H54 (cell line): ENCODE measurements at regions not wholly inside any gene's neighbourhood (a gene's known extent, or its start where the extent isn't known, plus 50 kb on each side); places are given as distances from the start of the nearest gene placed in this dataset.

Experiments
- DNase-seq: peaks from one replicate; pipeline ENCODE4 v3.0.0; 2011; ENCODE audit warnings: low spot score, mixed read lengths; ENCODE audit not compliant: insufficient read length
- FAIRE-seq: peaks from 3 replicates; lab custom pipeline; 2011; peaks lifted over from hg19 to GRCh38; lab: Jason Lieb, UNC
- POLR2A ChIP-seq: IDR thresholded peaks from 2 replicates; pipeline ENCODE4 v1.6.1; 2011; ENCODE audit warnings: low read depth, mild to moderate bottlenecking, low read length

DNA sequence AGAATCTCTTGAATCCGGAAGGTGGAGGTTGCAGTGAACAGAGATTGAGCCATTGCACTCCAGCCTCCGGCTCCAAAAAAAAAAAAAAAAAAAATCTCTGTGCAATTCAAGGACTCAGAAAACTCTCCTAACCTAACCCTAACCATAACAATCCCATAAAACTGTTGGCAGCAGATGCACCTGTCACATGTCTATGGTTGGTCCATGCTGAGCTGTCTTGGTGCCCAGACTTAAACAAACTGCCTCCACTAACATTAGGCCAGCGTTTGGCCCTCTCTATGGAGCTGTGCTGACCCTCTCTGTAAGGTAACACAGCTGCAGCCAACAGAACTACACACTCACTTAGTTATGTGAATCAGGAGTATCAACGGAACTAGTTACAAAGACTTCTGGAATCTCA is 132.5 kb upstream of the PTER start:
- FAIRE-seq = no peak
- TF ChIP-seq POLR2A = no peak
- DNase-seq = no peak

DNA sequence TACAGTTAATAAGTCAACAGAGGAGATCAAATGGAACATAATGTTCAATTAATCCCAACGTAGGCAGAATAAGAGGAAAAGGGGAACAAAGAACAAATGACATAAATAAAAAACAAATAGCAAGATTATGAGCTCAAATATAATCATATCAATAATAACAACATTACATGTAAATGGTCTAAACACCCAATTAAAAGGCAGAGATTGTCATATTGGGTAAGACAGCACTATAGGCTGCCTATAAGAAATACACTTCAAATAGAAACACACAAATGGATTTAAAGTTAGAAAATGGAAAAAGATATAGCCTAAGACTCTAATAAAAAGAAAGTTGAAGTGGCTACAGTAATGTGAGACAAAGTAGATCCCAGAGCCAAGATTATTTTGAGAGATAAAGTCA is 126.4 kb upstream of the PTER start:
- DNase-seq = no peak
- no peak for FAIRE-seq
- no peak for TF ChIP-seq POLR2A

DNA sequence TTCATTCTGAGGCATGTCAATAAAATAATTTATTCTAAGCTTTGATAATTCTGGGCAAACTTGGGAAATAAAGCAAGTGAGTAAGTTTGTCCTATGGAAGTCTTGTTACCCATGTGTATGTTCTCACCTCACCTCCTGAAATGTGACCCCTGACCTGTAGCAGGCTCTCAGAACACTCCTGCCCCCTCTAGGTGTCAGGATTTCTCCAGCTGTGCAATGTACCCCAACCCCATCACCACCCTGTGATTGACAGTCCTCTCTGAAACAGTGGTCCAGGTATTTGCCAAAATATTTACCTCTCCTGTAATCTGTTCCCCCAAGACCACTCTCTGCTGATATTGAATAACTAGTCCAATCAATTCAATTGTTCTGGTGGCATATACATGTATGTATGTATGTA is 122.6 kb upstream of the PTER start:
- DNase-seq = no peak
- TF ChIP-seq POLR2A = no peak
- FAIRE-seq = no peak

DNA sequence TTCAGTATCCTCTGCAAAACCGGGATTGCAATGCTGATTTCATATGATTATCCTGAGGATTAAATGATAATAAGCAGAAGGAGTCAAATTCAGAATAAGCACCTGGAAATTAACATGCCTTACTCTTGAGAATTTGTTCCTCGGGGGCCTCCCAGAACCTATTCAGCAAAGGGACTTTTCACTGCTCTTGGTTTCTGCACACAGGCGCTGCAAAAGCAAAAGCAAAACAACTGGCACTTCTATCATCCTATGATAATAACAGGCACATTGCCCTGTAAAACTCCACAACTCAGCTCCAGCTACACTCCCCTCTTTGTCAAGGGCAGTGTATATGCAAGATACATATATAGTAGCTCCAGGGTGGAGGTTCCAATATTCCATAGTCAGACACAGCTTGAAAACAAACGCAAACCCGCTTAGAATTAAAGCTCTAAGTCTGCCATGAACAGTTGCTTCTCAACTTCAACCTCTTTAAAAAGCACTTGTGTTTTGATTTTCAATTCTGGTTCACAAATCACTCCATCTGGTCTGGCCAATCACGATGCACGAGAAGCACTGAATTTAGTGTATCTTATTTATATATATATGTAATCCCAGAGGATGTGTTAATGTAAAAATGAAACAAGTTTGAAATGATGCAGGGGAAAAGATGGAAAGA is 119.9 kb upstream of the PTER start:
- no peak for DNase-seq
- TF ChIP-seq POLR2A = no peak
- FAIRE-seq = no peak

DNA sequence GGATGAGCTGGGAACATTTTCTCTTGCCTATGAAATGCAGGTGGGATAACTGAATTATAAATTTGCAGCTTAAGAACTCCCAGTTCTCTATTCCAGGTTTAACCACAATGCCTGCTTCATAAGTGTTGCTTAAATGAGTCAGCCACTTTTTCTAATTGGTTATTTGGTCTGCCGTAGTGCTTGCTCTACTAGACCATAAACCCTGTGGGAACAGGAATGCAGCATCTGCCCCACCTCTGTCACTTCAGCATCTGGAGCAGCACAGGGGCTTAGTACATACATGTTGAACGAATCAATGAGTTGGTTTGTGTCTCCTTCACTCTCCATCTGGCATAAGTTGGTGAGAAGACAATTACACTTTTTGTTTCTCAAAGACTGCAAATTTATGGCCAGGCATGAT is 95.2 kb upstream of the PTER start:
- no peak for TF ChIP-seq POLR2A
- no peak for DNase-seq
- no peak for FAIRE-seq

DNA sequence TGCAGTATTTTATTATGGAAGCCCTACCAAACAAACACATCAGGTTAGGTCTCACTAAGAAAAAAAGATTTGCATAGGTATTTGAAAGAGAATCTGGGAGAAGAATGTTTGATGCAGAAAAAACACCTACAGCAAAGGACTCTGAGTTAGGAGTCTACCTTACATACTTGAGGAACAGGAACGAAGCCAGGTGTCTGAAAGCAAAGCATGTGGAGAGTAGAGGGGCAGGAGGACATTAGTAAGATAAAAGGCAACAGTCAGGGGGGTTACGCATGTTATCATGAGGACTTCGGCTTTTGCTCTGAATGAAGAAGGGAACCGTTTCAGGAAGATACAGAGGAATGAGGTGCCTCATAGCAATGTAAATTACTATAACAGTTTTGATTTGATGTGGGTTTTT is 87.9 kb upstream of the PTER start:
- DNase-seq (no peak), FAIRE-seq (no peak)
- no peak for TF ChIP-seq POLR2A

DNA sequence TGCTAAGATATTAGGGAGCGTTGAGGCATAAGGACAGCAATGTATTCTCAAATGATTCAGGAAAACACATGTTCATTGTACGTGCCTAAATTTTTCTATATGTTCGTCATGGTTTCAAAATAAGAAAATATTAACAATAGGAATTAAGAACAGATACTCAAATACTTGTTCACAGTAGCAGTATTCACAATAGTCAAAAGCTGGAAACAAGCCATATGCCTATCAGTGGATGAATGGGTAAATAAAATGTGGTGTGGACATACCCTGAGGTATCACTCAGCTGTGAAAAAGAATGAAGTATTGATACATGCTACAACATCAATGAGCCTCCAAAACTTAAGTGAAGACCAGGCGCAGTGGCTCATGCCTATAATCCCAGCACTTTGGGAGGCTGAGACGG is 84.7 kb upstream of the PTER start:
- no peak for DNase-seq
- no peak for FAIRE-seq
- no peak for TF ChIP-seq POLR2A

DNA sequence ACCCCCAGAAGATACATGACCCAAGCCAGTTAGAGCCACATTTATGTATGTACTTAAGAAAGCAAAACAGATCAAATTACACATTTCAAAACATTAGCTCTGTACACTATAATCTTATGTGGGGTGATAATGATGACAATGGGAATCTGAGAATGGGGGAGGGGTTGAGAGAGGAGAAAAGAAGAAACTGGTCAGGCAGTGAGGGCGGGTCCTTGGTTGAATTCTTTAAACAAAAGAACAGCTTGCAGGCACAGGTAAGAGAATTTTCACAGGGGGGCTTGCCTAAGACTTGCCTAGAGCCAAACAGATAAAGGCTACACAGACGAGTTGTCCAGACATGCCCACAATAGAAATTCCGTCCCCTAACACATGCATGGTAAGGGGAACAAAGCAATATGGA is 76.8 kb upstream of the PTER start:
- no peak for FAIRE-seq
- DNase-seq = no peak
- no peak for TF ChIP-seq POLR2A

DNA sequence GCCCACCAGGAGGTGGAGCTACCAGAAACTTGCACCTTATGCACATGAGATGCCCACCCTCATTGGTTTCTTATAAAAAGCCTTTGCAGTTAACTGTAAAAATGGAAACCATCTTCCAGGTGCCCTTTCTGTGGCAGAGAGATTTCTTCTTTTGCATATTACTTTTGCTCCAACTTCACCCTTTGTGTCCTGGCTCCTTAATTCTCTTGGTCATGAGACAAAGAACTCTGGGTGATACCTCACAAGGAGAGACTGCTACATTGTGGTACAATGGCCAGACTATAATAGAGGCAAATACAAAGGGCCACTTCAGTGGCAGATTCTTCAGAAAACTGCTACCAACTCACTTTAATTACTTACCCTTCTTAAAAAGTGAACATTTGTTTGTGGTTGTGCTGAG is 76.4 kb upstream of the PTER start:
- DNase-seq = no peak
- FAIRE-seq = no peak

DNA sequence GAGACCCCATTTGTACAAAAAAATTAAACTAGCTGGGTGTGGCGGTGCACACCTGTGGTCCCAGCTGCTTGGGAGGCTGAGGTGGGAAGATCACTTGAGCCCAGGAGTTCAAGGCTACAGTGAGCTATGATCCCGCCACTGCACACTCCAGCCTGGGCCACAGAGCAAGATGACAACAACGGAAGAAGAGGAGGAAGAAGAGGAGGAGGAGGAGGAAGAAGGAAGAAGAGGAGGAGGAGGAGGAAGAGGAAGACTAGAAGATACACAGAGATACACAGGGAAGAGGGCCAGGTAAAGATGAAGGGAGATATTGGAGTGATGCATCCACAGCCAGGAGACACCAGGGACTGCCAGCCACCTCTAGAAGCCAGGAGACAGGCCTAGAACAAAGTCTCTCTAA is 75.7 kb upstream of the PTER start:
- FAIRE-seq (no peak), DNase-seq (no peak)
- no peak for TF ChIP-seq POLR2A

More for the DNA sequence above, 76.4 kb upstream of the PTER start:
- no peak for TF ChIP-seq POLR2A

DNA sequence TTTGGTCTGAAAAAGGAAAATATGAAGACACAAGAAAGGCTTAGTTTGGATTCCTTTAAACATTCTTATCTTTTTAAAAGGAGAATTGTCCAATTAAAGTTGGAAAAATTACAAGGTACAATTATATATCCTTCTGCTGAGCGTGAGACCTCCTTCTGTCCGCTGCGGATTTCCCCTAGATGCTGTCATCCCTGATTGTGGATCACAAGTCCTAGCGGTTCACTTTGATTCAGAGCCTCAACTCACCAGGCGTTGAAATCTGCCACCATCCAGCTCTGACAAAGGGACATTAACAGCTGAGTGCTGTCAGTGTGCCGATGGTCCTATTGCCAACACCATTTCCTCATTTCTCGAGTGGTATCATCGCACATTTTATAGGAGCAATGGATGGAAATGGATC is 73.1 kb upstream of the PTER start:
- FAIRE-seq (no peak), DNase-seq (no peak)
- TF ChIP-seq POLR2A = no peak

DNA sequence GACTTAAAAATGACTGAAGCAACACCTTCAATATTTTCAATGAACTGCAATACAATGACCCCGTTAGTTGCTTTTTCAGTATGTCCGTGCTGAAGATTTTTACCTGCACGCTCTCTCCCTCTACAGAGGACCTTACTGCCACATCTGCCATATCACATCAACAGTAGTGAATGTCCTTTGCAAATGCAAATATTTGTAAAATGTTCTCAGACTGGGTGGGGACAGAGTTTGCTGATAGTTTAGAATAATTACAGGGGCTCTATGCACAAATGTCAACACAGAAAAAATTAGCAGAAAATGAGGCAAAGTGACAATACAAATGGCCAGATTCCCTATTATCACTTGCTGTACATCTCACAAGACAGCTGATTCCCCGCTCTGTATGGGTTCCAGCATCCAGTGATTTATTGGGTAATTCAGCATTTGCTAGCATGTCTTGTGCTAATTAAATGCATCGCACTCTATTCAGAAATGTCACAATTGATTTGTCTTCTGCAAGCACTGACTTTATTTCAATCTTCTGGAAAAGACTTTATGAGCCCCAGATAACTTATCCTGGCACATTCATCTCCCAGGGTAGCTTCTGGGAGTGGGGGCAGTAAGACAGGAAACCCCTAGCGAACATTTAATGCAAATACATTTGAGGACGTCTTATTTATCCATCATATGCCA is 69.1 kb upstream of the PTER start:
- TF ChIP-seq POLR2A = no peak
- DNase-seq = no peak
- no peak for FAIRE-seq

DNA sequence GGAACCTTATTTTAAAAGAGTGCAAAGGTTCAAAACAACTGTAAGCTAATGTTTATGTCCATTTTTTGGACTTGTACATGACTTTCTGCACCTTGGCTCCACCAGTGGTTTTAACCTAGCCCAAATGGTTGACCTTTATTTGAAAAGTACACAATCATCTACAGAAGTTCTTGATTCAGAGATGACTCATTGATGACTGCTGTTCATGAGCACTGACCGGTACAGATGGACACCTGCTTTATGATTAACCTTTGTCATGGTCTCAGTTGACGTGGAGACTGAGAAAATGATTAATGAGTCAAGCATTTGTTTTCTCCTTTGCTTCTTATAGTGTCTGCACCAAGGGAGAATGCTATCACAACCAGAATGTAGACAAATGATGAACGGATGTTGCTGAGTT is 55.7 kb upstream of the PTER start:
- no peak for DNase-seq
- TF ChIP-seq POLR2A = no peak
- peak; percentile 48 for FAIRE-seq

DNA sequence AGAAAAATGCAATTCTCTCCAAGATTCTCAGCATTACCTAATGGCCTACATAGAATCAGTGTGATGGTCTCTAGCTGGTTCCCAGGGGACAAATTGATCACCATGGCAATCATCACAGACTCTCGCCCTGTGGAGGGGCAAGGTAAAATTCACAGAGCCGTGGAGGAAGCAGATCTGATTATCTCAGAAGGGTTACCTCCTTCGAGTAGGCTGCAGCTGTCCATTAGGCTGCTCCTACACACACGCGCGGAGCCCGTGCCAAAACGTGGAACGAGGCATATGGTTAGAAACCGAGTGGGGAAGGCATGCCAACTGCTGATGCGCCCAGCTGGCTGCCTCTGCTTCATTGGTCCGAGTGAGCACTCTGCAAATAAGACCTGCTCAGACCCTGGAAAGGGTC is 52.8 kb upstream of the PTER start:
- TF ChIP-seq POLR2A = no peak
- FAIRE-seq (no peak), DNase-seq (no peak)

DNA sequence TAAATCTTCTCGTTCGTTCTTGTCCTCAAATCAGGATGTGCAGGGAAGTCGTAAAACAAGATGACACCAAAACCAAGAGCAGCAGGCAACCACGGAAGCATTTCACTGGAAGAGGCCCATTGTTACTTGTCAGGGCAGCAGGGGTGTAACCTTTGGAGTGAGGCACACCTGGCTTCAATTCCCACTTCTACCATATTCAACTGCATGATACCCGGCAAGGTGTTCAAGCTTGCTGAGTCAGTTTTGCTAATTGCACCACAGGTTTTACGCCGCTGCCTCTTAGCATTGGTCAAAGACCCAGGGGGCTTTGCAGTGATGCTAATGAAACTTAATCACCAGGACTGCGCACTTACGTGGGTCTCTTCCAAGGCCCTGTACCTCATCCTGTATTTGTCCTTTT is 50.0 kb upstream of the PTER start:
- no peak for FAIRE-seq
- DNase-seq = no peak
- TF ChIP-seq POLR2A = no peak
